SK-N-SH treated with all-trans-retinoic acid at 6 μM for 48 hours (cell line): ENCODE measurements at regions not wholly inside any gene's neighbourhood (a gene's known extent, or its start where the extent isn't known, plus 50 kb on each side); places are given as distances from the start of the nearest gene placed in this dataset.

ENCODE experiments used
- ATAC-seq: fragments of 200-7000 bp; cut with Tn5 transposase; 3 replicates; pipeline ENCODE4 v1.9.1; 2020; ENCODE audit warnings: mild to moderate bottlenecking, moderate library complexity
- ARNTL ChIP-seq: fragments of 450-650 bp; formaldehyde crosslinking; IDR thresholded peaks from 2 replicates; pipeline ENCODE4 v1.5.0; 2020; ENCODE audit warnings: low read depth, mild to moderate bottlenecking, moderate library complexity, borderline replicate concordance
- CREB5 ChIP-seq: fragments of 250-450 bp; sonication (Bioruptor Pico); IDR thresholded peaks from 2 replicates; pipeline ENCODE4 v1.5.1; 2020; ENCODE audit warnings: low read depth, mild to moderate bottlenecking, moderate library complexity
- ESRRG ChIP-seq: fragments of 250-450 bp; sonication (Bioruptor Pico); IDR thresholded peaks from 2 replicates; pipeline ENCODE4 v1.6.1; 2021; ENCODE audit warnings: mild to moderate bottlenecking
- GLIS3 ChIP-seq: fragments of 250-450 bp; sonication (Bioruptor Pico); IDR thresholded peaks from 2 replicates; pipeline ENCODE4 v1.5.0; 2020; ENCODE audit warnings: mild to moderate bottlenecking, moderate library complexity
- ISL1 ChIP-seq: fragments of 250-450 bp; sonication (Bioruptor Pico); IDR thresholded peaks from 2 replicates; pipeline ENCODE4 v2.1.2; 2022; ENCODE audit warnings: mild to moderate bottlenecking, moderate library complexity
- OSR1 ChIP-seq: fragments of 250-450 bp; sonication (Bioruptor Pico); IDR thresholded peaks from 2 replicates; pipeline ENCODE4 v1.8.0; 2022; ENCODE audit warnings: moderate library complexity, mild to moderate bottlenecking, inconsistent platforms
- PATZ1 ChIP-seq: fragments of 250-450 bp; sonication (Bioruptor Pico); IDR thresholded peaks from 2 replicates; pipeline ENCODE4 v1.8.0; 2020; ENCODE audit warnings: mild to moderate bottlenecking, moderate library complexity, borderline replicate concordance
- POU6F1 ChIP-seq: fragments of 250-450 bp; sonication (Bioruptor Pico); IDR thresholded peaks from 2 replicates; pipeline ENCODE4 v1.8.0; 2021; ENCODE audit warnings: low read depth, mild to moderate bottlenecking, moderate library complexity, borderline replicate concordance
- PPARA ChIP-seq: fragments of 250-450 bp; sonication (Bioruptor Pico); IDR thresholded peaks from 2 replicates; pipeline ENCODE4 v1.5.0; 2020; ENCODE audit warnings: mild to moderate bottlenecking, borderline replicate concordance
- RARB ChIP-seq: fragments of 250-450 bp; sonication (Bioruptor Pico); IDR thresholded peaks from 2 replicates; pipeline ENCODE4 v1.8.0; 2021; ENCODE audit warnings: mild to moderate bottlenecking, moderate library complexity
- SNAI2 ChIP-seq: fragments of 250-450 bp; sonication (Bioruptor Pico); IDR thresholded peaks from 2 replicates; pipeline ENCODE4 v1.5.0; 2020; ENCODE audit warnings: mild to moderate bottlenecking, moderate library complexity
- TCF4 ChIP-seq: fragments of 250-450 bp; sonication (Bioruptor Pico); IDR thresholded peaks from 2 replicates; pipeline ENCODE4 v1.8.0; 2021; ENCODE audit warnings: mild to moderate bottlenecking, moderate library complexity, borderline replicate concordance
- TOX ChIP-seq: fragments of 250-450 bp; sonication (Bioruptor Pico); IDR thresholded peaks from 2 replicates; pipeline ENCODE4 v1.8.0; 2021; ENCODE audit warnings: mild to moderate bottlenecking, moderate library complexity, borderline replicate concordance
- TSHZ2 ChIP-seq: fragments of 250-450 bp; sonication (Bioruptor Pico); IDR thresholded peaks from 2 replicates; pipeline ENCODE4 v1.5.0; 2020; ENCODE audit warnings: mild to moderate bottlenecking, moderate library complexity
- ZC3H10 ChIP-seq: fragments of 250-450 bp; sonication (Bioruptor Pico); IDR thresholded peaks from 2 replicates; pipeline ENCODE4 v1.5.1; 2021; ENCODE audit warnings: mild to moderate bottlenecking, moderate library complexity
- ZFP3 ChIP-seq: fragments of 250-450 bp; sonication (Bioruptor Pico); IDR thresholded peaks from 2 replicates; pipeline ENCODE4 v1.5.0; 2020; ENCODE audit warnings: mild to moderate bottlenecking, moderate library complexity
- ZFP30 ChIP-seq: fragments of 450-650 bp; formaldehyde crosslinking; IDR thresholded peaks from 2 replicates; pipeline ENCODE4 v1.5.0; 2022; ENCODE audit warnings: mild to moderate bottlenecking, moderate library complexity
- ZNF565 ChIP-seq: fragments of 450-650 bp; formaldehyde crosslinking; conservative IDR thresholded peaks from 2 replicates; pipeline ENCODE4 v1.5.0; 2020; ENCODE audit warnings: low read depth, mild to moderate bottlenecking, moderate library complexity
- ZNF70 ChIP-seq: fragments of 450-650 bp; formaldehyde crosslinking; IDR thresholded peaks from 2 replicates; pipeline ENCODE4 v1.5.0; 2020; ENCODE audit warnings: mild to moderate bottlenecking, moderate library complexity
- ZNF8 ChIP-seq: fragments of 450-650 bp; formaldehyde crosslinking; IDR thresholded peaks from 2 replicates; pipeline ENCODE4 v1.5.0; 2020; ENCODE audit warnings: mild to moderate bottlenecking, moderate library complexity

- TF ChIP-seq CREB5 (CRISPR knock-in tag): no peak
Measured at GRCh38 chr6:170005665-170006064, 254.2 kb downstream of the ERMARD start (continued).

GRCh38 chr6:170004585-170005210 is 253.3 kb downstream of the ERMARD start:
- no peak for ATAC-seq
- TF ChIP-seq PATZ1 (CRISPR knock-in tag) (no peak), CREB5 (CRISPR knock-in tag) (no peak), ISL1 (CRISPR knock-in tag) (no peak), OSR1 (CRISPR knock-in tag) (no peak), ZNF70 (no peak), ZC3H10 (CRISPR knock-in tag) (no peak), ZNF8 (CRISPR knock-in tag) (no peak), ZNF565 (CRISPR knock-in tag) (no peak), PPARA (no peak), ZFP3 (CRISPR knock-in tag) (no peak), SNAI2 (CRISPR knock-in tag) (no peak), RARB (CRISPR knock-in tag) (no peak), TCF4 (CRISPR knock-in tag) (no peak), ZFP30 (CRISPR knock-in tag) (no peak)

- TF ChIP-seq ESRRG (CRISPR knock-in tag) (no peak), TCF4 (CRISPR knock-in tag) (no peak), OSR1 (CRISPR knock-in tag) (no peak), PATZ1 (CRISPR knock-in tag) (no peak), ISL1 (CRISPR knock-in tag) (no peak), ZC3H10 (CRISPR knock-in tag) (no peak), PPARA (no peak), CREB5 (CRISPR knock-in tag) (no peak), ZNF565 (CRISPR knock-in tag) (no peak), TOX (CRISPR knock-in tag) (no peak), GLIS3 (no peak), ZNF70 (no peak), ARNTL (no peak), SNAI2 (CRISPR knock-in tag) (no peak), ZNF8 (CRISPR knock-in tag) (no peak), POU6F1 (CRISPR knock-in tag) (no peak), ZFP30 (CRISPR knock-in tag) (no peak), TSHZ2 (no peak)
- TF ChIP-seq, all 23 proteins: peak for 0
- ATAC-seq: no peak
Measured at GRCh38 chr6:170003451-170004160, 252.2 kb downstream of the ERMARD start.
